GM19193 (cell line): ENCODE measurements at regions not wholly inside any gene's neighbourhood (a gene's known extent, or its start where the extent isn't known, plus 50 kb on each side); places are given as distances from the start of the nearest gene placed in this dataset.

ENCODE experiments used
- POLR2A ChIP-seq: IDR thresholded peaks from 4 replicates; pipeline ENCODE4 v1.6.1; 2011; ENCODE audit not compliant: insufficient read depth, insufficient read length; ENCODE audit errors: extremely low read depth

DNA sequence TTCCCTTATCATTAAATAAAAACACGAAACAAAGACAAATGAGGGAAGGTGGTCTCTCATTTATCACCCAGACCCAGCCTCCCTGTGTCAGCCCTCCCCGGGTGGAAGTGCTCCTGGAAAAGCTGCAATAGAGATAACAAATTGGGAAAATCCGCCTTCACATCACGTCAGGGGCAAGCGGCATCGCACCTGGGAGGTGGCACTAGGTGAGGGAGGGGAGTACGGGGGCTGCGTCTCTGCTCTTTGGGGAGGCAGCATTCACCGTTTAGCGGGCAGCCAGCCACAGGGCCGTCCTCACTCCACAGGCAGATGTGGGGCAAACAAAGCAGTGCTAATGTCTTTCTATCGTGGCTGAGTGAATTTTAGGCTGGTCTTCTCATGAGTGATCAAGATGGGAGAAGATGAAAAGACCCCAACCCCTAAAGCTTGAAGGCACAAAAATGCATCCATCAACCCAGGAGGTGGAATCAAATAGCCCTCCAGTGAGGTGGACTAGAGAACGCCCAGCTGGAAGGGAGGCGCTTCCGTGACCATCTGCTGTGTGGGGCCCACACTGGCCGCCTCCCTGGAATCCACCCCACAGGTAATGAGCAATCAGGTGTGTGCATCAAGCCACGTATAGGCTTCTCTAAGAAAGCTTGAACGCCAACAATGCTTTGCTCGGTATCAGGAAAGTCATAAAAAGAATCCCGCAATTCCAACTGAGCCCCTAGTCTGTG is 629.5 kb downstream of the BRD1 start:
- TF ChIP-seq POLR2A, result no peak

DNA sequence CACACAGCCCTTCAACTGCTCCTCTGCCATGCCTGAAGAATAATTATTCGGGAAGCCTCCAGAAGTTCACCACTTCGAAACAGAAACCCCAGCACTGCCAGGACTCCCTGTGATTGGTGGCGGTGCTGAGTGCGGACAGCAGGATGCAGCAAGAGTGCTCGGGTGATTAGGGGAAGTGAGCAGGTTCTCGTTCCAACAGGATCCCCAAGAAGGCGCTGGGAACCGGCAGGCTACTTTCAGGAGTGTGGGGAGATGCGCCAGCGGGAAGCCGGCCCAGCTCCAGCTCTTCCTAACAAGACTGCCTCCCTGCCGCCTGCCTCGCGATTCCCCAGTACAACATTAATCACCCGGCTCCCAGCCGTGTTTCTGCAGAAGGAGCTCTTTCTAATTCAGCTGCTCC is 630.2 kb downstream of the BRD1 start:
- no peak for TF ChIP-seq POLR2A

DNA sequence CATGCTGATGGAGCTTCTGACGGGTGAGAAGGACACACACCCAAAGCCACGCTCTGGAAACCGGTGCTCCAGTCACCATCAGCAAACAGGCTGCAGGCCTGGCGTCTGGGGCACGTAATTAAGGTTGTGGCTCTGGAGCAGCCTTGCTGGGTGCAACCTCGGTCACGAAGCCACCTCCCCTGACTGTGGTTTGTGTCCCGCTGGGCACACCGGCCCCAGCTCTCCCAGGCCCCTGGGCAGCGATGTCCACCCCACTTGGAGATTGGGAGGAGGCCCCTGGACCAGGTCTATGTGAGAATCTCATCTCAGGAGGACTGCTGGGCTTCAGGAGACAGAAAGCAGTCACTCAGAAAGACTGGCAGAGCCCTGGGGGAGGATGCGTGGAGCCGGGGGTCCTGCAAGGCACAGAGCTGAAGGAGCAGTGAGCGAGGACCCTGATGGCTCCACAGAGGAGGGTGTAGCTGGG is 631.6 kb downstream of the BRD1 start:
- no peak for TF ChIP-seq POLR2A

DNA sequence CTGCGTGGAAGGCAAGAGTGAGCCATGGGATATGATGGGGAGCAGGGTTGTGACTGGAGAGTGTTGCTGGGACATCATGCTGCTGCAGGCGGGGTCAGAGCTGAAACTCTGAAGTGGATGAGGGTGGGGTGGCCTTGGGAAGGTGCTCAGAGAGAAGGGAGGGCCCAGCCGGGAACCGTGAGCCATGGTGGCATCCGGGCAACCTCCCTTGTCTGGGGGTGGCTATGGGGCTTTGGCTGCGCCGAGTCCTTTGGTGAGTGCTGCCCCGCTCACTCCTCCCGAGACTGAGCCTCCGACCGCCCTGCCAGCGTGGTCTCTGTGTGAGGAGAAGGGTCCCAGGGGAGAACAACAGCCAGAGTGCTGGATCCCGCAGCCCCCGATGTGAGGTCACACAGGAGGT is 632.0 kb downstream of the BRD1 start:
- TF ChIP-seq POLR2A, result no peak

DNA sequence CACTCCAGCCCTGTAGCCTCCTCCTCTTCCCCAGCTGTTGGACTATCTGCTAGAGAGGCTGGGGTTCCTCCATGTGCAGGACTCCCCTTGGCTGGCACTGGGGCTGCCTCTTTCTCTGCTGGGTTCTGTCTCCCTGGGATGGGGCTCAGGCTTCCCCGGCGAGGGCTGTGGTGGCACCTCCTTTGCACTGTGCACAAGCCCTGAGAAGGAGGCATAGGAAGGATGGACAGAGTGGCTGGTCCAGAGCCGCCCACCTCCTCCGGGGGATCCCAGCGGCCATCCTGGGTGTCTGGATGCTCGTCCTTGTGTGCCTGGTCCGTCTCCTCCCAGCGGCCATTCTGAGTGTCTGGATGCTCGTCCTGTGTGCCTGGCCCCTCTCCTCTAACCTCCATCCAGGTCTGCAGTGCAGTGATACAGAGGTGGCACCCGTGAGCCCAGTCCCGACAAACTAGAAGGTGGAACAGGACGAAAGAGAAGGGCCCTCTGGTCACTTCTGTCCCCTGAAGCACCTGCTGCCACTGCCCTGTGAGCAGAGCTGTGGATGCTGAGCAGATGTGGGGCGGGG is 633.7 kb downstream of the BRD1 start:
- TF ChIP-seq POLR2A, result no peak

DNA sequence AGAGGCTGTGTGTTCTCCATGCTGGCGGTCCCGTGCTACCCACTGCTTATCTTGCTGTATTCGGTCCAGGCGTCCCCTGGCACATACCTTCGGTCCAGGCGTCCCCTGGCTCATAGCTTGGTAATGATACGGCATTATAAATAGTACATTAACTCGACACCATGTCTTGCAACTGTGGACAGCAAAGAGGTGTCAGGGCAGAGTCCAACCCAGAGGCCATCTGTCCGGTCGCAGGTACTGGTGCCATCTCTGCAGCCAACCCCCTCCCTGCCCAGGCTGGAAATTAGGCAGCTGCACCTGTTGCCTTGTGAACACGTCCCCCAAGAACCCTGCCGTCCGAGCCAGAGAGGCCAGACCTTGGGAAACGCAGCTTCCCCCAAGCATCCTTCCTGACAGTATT is 634.3 kb downstream of the BRD1 start:
- TF ChIP-seq POLR2A, result no peak

DNA sequence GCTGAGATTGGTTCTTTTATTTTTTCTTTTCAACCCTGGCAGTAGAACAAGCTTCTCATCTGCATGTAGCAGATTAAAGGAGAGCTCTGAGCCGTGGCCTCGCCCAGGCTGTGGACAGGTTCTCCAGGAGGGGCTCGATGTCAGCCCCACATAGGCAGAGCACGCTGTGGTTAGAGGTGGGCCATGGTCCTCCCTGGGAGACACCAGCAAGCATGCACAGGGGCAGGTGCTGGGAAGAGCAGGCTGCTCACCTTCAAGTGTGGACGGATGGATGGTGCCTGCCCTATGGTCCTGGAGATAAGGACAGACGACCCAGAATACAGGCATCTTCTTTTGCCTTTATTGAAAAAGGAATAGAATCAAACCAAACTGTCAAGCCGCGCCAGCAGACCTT is 634.8 kb downstream of the BRD1 start:
- no peak for TF ChIP-seq POLR2A

DNA sequence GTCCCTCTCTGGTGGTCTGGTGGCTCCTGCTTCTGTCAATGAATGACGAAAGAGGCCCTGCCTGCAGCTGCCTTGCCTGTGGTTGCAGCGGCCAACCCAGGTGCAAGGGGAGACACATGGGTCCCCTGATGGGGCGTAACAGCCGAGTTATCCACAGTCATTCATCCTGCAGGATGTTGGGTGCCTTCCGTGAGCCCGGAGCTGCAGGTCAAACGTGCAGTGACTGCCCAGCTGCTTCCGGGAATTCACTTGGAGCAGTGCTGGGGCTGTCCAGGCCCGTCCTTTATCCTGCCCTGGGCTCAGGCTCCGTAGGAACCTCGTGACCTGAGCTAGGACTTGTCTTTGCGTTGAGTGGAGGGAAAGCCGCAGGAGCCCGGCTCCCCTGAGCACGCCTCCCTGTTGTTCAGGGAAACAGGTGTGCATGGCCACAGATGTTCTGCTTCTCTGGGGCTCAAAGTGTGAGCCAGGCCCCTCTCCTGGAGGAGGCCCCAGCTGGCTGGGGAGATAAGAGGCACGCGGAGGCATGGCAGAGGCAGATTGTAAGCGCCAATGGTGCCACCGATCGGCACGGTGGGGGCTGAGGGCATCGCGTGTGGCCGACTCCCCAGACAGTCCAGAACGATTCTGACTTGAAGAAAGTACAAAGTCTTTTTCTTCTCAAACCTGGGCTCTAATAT is 635.4 kb downstream of the BRD1 start:
- no peak for TF ChIP-seq POLR2A

DNA sequence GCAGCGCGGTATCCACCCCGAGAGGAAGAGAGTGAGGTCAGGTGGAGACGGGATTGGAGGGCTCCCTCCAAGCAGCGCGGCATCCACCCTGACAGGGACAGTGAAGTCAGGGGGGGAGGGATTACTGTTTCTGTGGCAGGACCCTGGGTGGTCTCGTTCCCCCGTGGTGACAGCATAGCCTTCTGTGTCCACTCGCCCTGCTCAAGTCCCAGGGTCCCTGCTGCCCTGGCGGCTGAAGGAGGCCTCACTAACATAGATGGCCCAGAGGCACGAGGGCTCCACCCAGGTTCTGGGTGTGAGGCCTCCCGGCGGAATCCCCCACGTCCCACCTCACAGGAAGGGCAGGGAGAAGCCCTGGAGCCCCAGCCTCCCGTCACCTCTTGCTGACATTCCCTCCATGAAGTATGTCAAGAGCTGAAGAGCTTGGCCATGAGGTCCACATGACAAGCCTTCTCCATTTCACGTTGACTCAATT is 636.1 kb downstream of the BRD1 start:
- TF ChIP-seq POLR2A, result no peak

DNA sequence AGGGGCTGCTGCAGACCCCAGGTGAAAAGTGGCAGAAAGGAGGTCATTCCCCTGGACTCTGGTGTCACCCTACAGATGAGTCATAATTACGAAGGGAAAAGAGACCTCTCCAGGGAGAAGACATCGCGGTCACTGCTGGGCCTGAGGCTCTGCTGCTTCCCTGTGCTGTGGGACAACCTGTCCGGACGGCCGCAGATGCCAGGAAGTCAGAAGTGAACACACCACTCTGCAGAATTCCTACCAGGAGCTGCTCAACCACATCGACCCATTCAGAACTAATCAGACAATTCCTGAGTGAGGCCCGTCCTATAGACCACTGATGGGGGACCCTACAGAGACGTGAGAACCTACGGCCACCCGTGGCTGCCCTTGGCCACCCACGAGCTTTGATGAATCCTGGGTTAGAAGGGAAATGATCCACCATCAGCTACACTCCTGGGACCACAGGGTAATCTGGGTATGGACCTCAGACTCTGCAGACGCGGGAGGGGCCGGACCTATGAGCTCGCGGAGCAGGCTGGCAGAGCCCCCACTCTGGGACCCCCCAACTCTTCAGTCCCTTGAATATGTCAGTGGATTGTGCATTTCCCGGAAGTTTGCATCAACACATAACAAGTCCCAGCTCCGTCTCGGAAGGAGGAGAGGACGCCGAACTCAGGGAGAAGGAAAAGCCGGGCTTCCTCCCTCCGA is 636.7 kb downstream of the BRD1 start:
- TF ChIP-seq POLR2A, result no peak

DNA sequence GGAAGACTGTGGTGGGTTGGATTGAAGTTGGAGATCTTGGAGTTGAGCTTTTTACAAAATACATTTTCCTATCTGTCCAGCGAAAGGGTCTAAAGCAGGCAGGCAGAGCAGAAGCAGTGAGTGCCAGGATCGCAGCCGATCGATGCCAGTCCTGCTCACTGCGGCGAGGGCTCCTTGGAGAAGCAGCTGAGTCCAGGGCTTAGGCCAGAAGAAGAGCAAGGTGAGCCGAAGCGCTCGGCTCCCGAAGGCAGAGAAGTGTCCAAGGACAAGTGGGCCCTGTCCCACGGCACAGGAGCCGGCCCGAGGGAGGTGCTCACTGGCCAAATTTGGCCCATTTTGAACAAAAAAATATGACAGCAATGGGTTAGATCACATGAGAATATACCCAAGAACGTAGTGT is 637.8 kb downstream of the BRD1 start:
- TF ChIP-seq POLR2A, result no peak

DNA sequence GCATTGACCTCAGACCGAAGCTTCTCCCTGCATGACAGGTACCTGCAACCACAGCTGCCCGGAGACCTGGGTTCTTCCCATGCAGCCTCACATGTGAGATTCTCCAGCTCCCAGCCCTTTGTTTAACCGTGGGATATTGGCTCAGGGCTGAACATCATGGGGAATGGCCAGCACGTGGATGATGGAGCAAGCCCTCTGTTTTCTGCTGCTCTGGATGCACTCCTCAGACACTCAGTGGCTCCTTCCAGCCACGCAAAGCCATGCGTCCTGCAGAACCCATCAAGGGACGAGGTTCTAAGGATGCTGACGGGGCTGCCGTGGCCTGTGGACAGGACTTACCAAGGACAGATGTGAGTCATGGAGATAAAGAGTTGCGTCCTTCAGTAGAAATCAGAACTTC is 639.1 kb downstream of the BRD1 start:
- TF ChIP-seq POLR2A, result no peak

DNA sequence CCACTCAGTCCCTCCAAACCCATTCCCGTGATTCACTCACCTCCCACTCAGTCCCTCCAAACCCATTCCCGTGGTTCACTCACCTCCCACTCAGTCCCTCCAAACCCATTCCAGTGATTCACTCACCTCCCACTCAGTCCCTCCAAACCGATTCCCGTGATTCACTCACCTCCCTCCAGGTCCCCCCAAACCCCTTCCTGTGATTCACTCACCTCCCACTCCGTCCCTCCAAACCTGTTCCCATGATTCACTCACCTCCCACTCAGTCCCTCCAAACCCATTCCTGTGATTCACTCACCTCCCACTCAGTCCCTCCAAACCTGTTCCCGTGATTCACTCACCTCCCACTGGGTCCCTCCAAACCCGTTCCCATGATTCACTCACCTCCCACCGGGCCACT is 639.6 kb downstream of the BRD1 start:
- TF ChIP-seq POLR2A, result no peak

DNA sequence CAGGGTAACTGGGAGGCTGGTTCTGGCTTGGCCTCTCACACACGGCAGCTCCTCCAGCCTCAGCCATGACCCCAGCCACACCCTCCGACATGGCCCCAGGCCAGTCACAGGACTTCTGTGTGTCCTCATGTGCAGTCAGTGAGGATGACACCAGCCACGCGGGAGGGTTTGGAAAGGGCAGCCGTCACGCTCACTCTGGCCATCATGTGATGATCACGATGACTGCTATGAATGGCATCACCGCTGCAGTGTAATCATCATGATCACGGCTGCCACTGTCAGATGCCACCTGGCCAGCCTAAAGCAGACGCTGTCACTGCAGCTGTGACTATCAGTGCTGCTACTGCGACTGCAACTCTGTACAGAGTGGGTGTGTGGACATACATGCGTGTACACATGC is 640.9 kb downstream of the BRD1 start:
- no peak for TF ChIP-seq POLR2A

DNA sequence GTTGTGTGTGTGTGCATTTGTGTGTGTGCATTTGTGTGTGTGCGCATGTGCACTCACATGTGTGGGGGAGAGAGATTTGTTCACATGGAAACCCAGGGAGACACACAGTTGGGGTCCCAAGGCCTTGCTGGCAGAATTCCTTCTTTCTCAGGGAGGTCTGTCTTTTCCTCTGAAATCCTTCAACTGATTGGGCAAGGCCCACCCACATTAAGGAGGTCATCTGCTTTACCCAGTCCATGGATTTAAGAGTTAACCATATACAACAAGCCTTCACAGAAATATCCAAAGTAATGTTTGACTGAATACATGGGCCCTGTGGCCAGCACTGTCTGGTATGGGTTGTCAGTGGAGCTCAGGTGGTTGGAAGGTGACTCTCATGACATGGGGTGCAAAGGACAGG is 641.4 kb downstream of the BRD1 start:
- TF ChIP-seq POLR2A, result no peak

DNA sequence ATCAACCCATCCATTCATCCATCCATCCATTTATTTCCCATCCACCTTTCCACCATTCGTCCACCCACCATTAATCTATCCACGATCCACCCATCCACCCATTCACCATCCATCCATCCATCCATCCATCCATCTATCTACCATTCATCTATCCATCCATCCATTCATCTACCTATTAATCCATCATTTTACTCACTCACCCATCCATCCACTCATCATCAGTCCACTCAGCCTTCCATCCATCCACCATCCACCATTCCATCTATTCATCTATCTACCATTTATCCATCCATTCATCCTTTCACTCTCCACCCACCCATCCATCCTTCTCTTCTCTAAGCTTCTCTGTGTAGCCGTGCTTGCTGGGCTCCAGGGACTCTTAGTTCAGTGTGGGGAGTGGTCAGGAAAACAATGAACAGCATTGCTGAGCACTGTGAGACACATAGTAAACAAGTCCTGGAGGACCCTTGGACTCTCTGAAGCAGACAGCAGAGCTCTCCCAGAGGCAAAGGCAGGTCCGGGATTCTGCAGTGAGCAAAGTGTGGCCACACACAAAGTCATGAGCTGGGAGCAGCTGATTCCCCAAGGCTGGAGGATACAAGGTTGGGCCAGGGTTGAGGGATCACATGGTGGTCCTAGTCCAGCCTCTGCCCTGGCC is 642.2 kb downstream of the BRD1 start:
- TF ChIP-seq POLR2A, result no peak

DNA sequence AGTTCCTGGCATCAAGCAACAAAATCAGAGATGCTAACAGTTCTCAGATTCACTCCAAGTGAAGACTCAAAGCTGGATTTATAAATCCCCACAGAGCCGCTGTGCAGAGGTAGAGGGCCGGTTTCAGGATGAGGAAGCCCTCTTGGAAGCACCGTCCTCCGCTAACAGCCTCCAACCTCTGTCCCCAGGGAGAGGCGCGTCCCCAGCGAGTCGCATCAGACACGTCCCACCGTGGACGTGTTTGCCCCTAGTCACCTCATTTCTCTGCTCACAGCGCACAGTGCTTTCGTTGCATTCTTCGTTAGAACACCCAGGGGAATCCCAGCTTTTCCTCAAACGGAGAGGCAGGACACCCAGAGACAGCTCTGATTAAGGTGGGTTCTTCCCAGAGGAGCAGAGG is 642.9 kb downstream of the BRD1 start:
- no peak for TF ChIP-seq POLR2A
